ENCODE measurements at regions not wholly inside any gene's neighbourhood (a gene's known extent, or its start where the extent isn't known, plus 50 kb on each side); places are given as distances from the start of the nearest gene placed in this dataset.

DNA sequence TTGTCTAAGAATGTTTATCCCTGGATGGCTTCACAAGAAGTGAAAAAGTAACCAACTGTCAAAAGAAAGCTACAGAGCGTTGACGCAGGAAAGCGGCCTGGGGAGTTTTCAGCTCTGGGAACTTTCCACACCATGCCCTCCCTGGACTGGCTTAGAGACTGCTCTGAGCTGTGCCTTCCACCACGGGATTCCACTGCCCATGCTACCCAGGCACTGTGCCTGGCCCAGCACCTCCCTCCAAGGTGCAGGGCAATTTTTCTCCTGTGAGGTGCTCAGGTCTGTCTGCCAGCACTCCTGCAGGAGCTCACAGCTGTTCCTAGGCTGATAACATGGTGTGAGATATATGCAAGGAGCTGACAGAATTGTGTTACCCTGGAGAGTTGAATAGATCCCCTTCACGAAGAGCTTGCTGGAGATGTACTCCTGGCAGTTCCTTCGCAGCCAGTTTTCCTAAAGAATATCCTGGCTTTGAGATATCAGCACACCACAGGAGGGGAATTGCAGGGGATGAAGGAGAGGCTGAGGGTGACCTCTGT is 258.3 kb upstream of the B3GAT1 start:
- no peak for DNase-seq (ENCODE audit: extremely low read depth, low read depth)

DNA sequence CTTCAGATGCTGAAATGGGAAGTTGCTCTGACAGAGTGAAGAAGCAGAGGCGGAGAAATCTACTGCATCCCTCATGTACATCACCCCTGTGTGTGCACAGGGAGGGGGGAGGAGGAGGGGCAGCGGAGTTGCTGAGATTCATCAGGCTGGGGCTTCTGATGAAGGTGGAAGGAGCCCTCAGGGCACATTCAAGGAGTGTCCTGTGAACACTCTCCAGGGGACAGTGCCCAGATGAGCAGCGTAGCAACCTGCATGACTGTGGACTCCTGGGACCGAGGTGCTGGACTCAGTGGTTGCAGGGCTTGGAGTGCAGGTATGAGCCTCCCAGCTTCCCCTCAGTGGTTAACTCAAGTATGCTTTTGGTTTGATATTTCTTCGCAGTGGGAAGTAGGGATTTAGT is 257.8 kb upstream of the B3GAT1 start:
- no peak for DNase-seq (ENCODE audit: extremely low read depth, low read depth)
- TF ChIP-seq, protein P1, sequence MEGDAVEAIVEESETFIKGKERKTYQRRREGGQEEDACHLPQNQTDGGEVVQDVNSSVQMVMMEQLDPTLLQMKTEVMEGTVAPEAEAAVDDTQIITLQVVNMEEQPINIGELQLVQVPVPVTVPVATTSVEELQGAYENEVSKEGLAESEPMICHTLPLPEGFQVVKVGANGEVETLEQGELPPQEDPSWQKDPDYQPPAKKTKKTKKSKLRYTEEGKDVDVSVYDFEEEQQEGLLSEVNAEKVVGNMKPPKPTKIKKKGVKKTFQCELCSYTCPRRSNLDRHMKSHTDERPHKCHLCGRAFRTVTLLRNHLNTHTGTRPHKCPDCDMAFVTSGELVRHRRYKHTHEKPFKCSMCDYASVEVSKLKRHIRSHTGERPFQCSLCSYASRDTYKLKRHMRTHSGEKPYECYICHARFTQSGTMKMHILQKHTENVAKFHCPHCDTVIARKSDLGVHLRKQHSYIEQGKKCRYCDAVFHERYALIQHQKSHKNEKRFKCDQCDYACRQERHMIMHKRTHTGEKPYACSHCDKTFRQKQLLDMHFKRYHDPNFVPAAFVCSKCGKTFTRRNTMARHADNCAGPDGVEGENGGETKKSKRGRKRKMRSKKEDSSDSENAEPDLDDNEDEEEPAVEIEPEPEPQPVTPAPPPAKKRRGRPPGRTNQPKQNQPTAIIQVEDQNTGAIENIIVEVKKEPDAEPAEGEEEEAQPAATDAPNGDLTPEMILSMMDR (IDR thresholded peaks at IDR 0.05; ENCODE audit: low read depth, low read length, missing control alignments), result no peak
- H3K4me3 ChIP-seq (replicated peaks; ENCODE audit: low read depth, low read length), result no peak overlapping the region

More for the DNA sequence above, 258.3 kb upstream of the B3GAT1 start:
- no peak overlapping the region for H3K4me3 ChIP-seq (replicated peaks; ENCODE audit: low read depth, low read length)
- TF ChIP-seq, protein P1 (IDR thresholded peaks at IDR 0.05; ENCODE audit: low read depth, low read length, missing control alignments), result no peak

DNA sequence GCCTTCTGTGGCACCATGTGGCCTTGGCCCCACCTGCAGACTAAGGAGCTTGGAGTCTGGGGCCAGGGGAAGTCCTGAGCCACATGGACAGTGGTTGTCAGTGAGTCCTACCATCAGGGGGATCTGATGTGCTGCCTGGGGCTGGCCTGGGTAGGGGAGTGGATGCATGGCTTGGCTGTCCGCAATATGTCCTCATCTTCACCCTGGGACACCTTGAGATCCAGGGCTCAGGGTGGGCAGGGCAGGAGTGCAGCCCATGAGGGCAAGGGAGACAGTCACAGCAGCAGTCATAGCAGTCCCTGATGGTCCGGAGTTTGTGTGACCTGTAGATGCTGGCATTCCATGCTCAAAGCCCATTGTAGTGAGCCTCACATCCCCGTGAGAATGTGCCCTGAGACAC is 256.8 kb upstream of the B3GAT1 start:
- no peak for DNase-seq (ENCODE audit: extremely low read depth, low read depth)
- TF ChIP-seq, protein P1 (IDR thresholded peaks at IDR 0.05; ENCODE audit: low read depth, low read length, missing control alignments), result no peak
- H3K4me3 ChIP-seq (replicated peaks; ENCODE audit: low read depth, low read length), result no peak overlapping the region

DNA sequence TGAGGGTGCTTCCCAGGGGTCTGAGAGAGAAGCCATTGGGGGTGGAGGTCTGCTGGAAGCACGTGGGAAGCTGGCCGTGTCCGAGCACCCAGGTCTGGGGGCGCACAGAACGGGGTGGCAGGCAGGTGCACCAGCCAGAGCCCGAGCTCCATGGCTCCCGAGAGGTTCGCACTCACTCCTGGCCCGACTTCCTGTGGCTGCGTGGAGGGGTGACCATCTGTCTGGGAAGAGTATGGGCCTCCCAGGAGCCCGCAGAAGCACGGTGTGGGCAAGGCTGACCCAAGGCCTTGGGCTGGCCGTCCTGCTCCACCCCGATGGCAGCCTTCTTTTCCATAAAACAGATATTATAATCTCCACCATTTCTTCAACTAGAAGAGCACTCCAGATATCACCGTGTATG is 256.0 kb upstream of the B3GAT1 start:
- TF ChIP-seq, protein P1 (IDR thresholded peaks at IDR 0.05; ENCODE audit: low read depth, low read length, missing control alignments), result no peak
- H3K4me3 ChIP-seq (replicated peaks; ENCODE audit: low read depth, low read length), result no peak overlapping the region
- DNase-seq (ENCODE audit: extremely low read depth, low read depth), result no peak

DNA sequence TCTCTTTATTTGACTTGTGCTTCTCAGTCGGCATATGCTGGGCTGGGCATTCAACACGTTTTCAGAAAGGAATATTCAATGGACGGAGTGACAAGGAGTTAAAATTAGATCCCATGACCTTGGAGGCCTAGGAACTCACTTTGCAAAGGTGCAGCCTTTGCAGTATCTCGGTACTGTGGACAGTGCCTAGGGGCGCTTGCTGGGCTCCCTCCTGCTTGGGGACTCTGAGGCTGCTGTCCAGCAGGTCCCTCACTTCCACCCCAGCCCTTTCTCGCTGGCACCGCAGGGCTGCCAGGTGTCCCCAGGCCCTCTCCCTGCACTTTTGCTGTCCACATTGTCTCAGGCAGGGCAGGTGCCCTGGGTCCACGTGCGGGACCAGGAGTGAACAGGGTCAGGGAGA is 255.5 kb upstream of the B3GAT1 start:
- TF ChIP-seq, protein P1 (IDR thresholded peaks at IDR 0.05; ENCODE audit: low read depth, low read length, missing control alignments), result no peak
- no peak for DNase-seq (ENCODE audit: extremely low read depth, low read depth)

DNA sequence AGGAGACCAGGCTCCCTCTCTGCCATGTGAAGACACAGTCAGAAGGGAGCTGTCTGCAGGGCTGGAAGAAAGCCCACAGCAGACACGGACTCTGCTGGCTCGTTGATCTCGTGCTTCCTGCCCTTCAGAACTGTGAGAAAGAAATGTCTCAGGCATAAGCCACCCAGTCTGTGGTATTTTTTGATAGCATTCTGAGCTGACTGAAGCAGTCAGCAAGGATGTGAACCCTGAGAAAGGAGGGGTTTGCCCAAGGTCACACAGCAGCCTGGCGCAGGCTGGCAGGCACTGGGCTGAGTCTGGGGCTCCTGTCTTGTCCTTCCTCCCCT is 255.1 kb upstream of the B3GAT1 start:
- H3K4me3 ChIP-seq (replicated peaks; ENCODE audit: low read depth, low read length), result no peak overlapping the region
- DNase-seq (ENCODE audit: extremely low read depth, low read depth), result no peak
- TF ChIP-seq, protein P1 (IDR thresholded peaks at IDR 0.05; ENCODE audit: low read depth, low read length, missing control alignments), result no peak

More for the DNA sequence above, 255.5 kb upstream of the B3GAT1 start:
- no peak overlapping the region for H3K4me3 ChIP-seq (replicated peaks; ENCODE audit: low read depth, low read length)

Data from HFF-Myc (cell line).